ENCODE measurements at regions not wholly inside any gene's neighbourhood (a gene's known extent, or its start where the extent isn't known, plus 50 kb on each side); places are given as distances from the start of the nearest gene placed in this dataset.

GRCh38 chr4:96366632-96367031 lies 526.7 kb downstream of the PDHA2 start:
- no peak for TF ChIP-seq CTCF (IDR thresholded peaks at IDR 0.05; ENCODE audit: insufficient read depth, low read length, poor library complexity, severe bottlenecking)

DNA sequence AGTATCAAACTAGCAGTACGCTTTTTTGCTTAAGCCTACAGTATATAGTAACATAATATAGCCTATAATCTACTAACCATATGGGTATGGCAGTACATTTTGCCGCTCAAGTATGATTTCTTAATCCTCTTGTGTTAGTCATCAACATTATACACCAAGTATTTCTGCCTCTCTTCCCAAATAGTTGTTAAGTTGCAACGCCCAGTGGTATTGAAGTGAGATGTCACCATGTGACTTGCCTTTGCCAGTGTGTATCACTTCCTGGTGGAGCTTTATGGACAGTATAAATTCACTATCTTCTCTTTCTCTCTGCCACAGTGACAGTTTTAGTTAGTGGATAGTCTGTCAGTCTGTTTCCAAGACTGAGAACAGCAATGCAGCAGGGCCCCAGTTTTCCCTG lies 535.5 kb downstream of the PDHA2 start:
- DNase-seq (ENCODE audit: extremely low read depth, insufficient read length): no peak
- Histone ChIP-seq H3K4me3 (replicated peaks; ENCODE audit: low read depth, low read length) (no peak overlapping the region), H3K36me3 (ENCODE audit: control insufficient read depth, insufficient read depth, low read length) (no peaks in the 10 kb centered on the region), H3K27me3 (replicated peaks; ENCODE audit: control insufficient read depth, insufficient read depth, low read length) (no peaks in the 10 kb centered on the region)
- TF ChIP-seq CTCF (IDR thresholded peaks at IDR 0.05; ENCODE audit: insufficient read depth, low read length, poor library complexity, severe bottlenecking): no peak

More at GRCh38 chr4:96366632-96367031, 526.7 kb downstream of the PDHA2 start:
- H3K36me3 ChIP-seq (ENCODE audit: control insufficient read depth, insufficient read depth, low read length): no peaks in the 10 kb centered on the region
- DNase-seq (ENCODE audit: extremely low read depth, insufficient read length): no peak
- no peak overlapping the region for H3K4me3 ChIP-seq (replicated peaks; ENCODE audit: low read depth, low read length)
- no peaks in the 10 kb centered on the region for H3K27me3 ChIP-seq (replicated peaks; ENCODE audit: control insufficient read depth, insufficient read depth, low read length)

DNA sequence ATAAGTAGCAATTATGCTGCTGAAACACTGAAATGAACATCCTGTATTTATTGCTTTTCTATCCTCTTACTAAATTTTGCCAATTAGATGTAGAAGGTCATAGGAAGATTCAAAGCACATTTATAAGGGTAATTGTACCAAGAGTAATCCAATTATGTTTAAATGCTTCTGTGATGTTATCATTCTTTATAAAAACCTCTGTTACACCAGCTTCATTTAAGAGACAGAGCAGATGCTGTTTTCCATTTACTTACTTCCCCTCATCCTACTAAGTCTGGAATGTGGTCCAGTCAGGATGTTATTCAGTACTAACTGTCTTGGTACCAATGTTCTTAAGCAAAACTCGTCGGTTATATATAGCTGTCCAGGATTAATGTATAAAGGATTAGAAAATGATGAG lies 539.6 kb downstream of the PDHA2 start:
- no peak for DNase-seq (ENCODE audit: extremely low read depth, insufficient read length)
- Histone ChIP-seq H3K4me3 (replicated peaks; ENCODE audit: low read depth, low read length) (no peak overlapping the region), H3K27me3 (replicated peaks; ENCODE audit: control insufficient read depth, insufficient read depth, low read length) (no peaks in the 10 kb centered on the region), H3K36me3 (ENCODE audit: control insufficient read depth, insufficient read depth, low read length) (no peaks in the 10 kb centered on the region)
- TF ChIP-seq CTCF (IDR thresholded peaks at IDR 0.05; ENCODE audit: insufficient read depth, low read length, poor library complexity, severe bottlenecking): no peak

- DNase-seq (ENCODE audit: extremely low read depth, insufficient read length): no peak
- no peak overlapping the region for H3K4me3 ChIP-seq (replicated peaks; ENCODE audit: low read depth, low read length)
- H3K36me3 ChIP-seq (ENCODE audit: control insufficient read depth, insufficient read depth, low read length): no peaks in the 10 kb centered on the region
- no peak for TF ChIP-seq CTCF (IDR thresholded peaks at IDR 0.05; ENCODE audit: insufficient read depth, low read length, poor library complexity, severe bottlenecking)
- no peaks in the 10 kb centered on the region for H3K27me3 ChIP-seq (replicated peaks; ENCODE audit: control insufficient read depth, insufficient read depth, low read length)
Observed at GRCh38 chr4:96380106-96380505, 540.2 kb downstream of the PDHA2 start.

- Histone ChIP-seq H3K27me3 (replicated peaks; ENCODE audit: control insufficient read depth, insufficient read depth, low read length) (no peaks in the 10 kb centered on the region), H3K36me3 (ENCODE audit: control insufficient read depth, insufficient read depth, low read length) (no peaks in the 10 kb centered on the region), H3K4me3 (replicated peaks; ENCODE audit: low read depth, low read length) (no peak overlapping the region)
- no peak for TF ChIP-seq CTCF (IDR thresholded peaks at IDR 0.05; ENCODE audit: insufficient read depth, low read length, poor library complexity, severe bottlenecking)
- DNase-seq (ENCODE audit: extremely low read depth, insufficient read length): no peak
Observed at GRCh38 chr4:96383349-96383748, 543.5 kb downstream of the PDHA2 start.

DNA sequence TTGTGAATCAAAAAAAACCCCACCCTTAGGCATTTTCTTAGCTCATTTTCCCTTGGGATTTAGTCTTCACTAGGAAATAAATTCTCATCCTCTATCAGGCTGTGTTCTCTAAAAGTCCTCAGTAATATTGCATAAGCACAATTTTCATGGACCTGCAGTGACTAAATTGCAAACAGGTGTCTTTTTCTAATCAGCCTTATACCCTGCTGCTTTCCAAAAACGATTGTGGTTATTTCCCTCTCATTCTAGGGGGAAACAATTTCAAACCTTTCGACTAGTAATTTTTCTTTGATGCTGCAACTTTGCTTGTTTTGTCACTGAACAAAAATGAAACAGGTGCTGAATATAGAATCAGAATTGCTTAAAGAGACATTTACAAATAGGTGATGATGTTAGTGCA lies 549.9 kb downstream of the PDHA2 start:
- TF ChIP-seq CTCF (IDR thresholded peaks at IDR 0.05; ENCODE audit: insufficient read depth, low read length, poor library complexity, severe bottlenecking): no peak
- no peak overlapping the region for H3K4me3 ChIP-seq (replicated peaks; ENCODE audit: low read depth, low read length)
- H3K27me3 ChIP-seq (replicated peaks; ENCODE audit: control insufficient read depth, insufficient read depth, low read length): no peaks in the 10 kb centered on the region
- DNase-seq (ENCODE audit: extremely low read depth, insufficient read length): no peak
- H3K36me3 ChIP-seq (ENCODE audit: control insufficient read depth, insufficient read depth, low read length): no peaks in the 10 kb centered on the region

Data from GM06990 (cell line).